Pancreas (tissue), 10 donors: ENCODE measurements at regions not wholly inside any gene's neighbourhood (a gene's known extent, or its start where the extent isn't known, plus 50 kb on each side); places are given as distances from the start of the nearest gene placed in this dataset.
"Not testable (repeated sequence)": the region's sequence is repeated elsewhere in the genome, so short reads cannot be mapped to it uniquely, and the experiment has no call there.

Source experiments
- ATAC-seq, 4 donors: fragments of 200-7000 bp; cut with Tn5 transposase; one replicate each; pipeline versions ENCODE4 v1.8.0 to v1.9.1; 2020; ENCODE audit warnings: mild to moderate bottlenecking in 4 of 4, moderate library complexity in 4 of 4
- DNase-seq, 6 donors: peaks; one replicate each; pipeline ENCODE4 v3.0.0-alpha.2; 2020
- FAIRE-seq: peaks from 2 replicates; lab custom pipeline; 2012; peaks lifted over from hg19 to GRCh38; lab: Jason Lieb, UNC
- H3K27ac ChIP-seq, 4 donors: fragments of 200-600 bp; sonication (generic); 1 replicate in 3 of 4; 2 replicates in 1 of 4; pipeline versions ENCODE4 v1.5.0 to v1.8.0; 2020
- H3K27me3 ChIP-seq, 4 donors: fragments of 200-600 bp; one replicate each; pipeline ENCODE4 v1.8.0; 2021
- H3K36me3 ChIP-seq, 3 donors: fragments of 200-600 bp; sonication (generic) in 1 of 3; one replicate each; pipeline versions ENCODE4 v1.5.0 to v1.8.0; 2020 to 2021
- H3K4me1 ChIP-seq, 3 donors: fragments of 200-600 bp; one replicate each; pipeline ENCODE4 v1.8.0; 2021
- H3K4me3 ChIP-seq, 4 donors: fragments of 200-600 bp; sonication (generic) in 2 of 4; one replicate each; pipeline versions ENCODE4 v1.5.0 to v1.8.0; 2020 to 2021
- H3K9me3 ChIP-seq, 4 donors: fragments of 200-600 bp; one replicate each; pipeline ENCODE4 v1.8.0; 2021
- WGBS, 2 donors: extraction: QIAGEN DNeasy Blood & Tissue Kit; methylation state at CpG; one replicate each; pipeline ENCODE4 v1.1.7; 2013; 5-methylcytosine and 5-hydroxymethylcytosine counted together
- intact Hi-C, 3 donors: fragments of 100-400 bp; cut with DNase I; formaldehyde crosslinking; loops; one replicate each; pipeline versions ENCODE4 v1.11.1 to v1.14.2; 2022
- TF ChIP-seq, protein P1 (sequence below), 4 donors: fragments of 200-600 bp; sonication (generic) in 3 of 4; IDR thresholded peaks; one replicate each; pipeline versions ENCODE4 v1.5.0 to v1.8.0; 2021; ENCODE audit warnings: antibody characterized with exemption in 4 of 4
- donor health status: healthy with polysubstance abuse.
- donor health status: DM: no; HTN: no; CAD: no; lungs with moderate emphysema.
- donor health status: DM: no; HTN: no; CAD: no.
- donor health status: control.
- donor health status: control.
- donor health status: Bipolar disorder and iron deficiency.
- donor health status: DM: yes; HTN: yes; CAD: no.
- donor health status: DM: no; HTN: no; CAD: no.
- donor health status: DM: no; HTN: no; CAD: no.
- donor health status: DM: yes; HTN: yes; CAD: no.

DNA sequence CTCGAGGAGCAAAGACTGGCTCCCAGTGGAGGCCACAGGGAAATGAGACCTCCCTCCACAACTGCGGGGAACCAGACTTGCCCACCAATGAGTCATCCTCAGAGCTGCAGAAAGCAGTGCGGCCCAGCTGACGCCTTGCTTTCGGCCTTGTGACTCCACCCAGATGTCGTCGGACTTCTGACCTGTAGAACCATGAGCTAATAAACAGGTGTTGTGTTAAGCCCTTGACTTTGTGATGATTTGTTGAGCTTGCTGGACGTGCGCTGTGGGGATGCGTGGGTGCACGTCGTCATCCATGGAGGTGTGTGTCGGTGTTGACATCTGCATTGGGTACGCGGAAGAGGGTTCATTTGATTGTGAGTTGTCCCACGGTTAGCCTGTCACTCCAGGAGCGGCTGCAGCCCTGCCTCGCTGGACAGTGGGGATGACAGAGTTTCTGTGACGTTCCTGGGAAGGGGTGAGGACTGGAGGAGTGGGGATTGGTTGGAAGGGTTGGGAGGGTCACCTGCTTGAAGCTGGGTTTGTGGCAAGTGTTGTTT lies 154.1 kb downstream of the SH3BP4 start:
- ATAC-seq: no peak
- Histone ChIP-seq H3K4me1 (no peaks in the 10 kb centered on the region), H3K4me3 (no peak overlapping the region), H3K36me3 (no peaks in the 10 kb centered on the region), H3K27ac (no peak overlapping the region), H3K9me3 (no peaks in the 10 kb centered on the region), H3K27me3 (no peaks in the 10 kb centered on the region)
- 85 to 91% methylated on average over 19 of the region's 19 CpGs for WGBS, 2 donors
- TF ChIP-seq, protein P1, sequence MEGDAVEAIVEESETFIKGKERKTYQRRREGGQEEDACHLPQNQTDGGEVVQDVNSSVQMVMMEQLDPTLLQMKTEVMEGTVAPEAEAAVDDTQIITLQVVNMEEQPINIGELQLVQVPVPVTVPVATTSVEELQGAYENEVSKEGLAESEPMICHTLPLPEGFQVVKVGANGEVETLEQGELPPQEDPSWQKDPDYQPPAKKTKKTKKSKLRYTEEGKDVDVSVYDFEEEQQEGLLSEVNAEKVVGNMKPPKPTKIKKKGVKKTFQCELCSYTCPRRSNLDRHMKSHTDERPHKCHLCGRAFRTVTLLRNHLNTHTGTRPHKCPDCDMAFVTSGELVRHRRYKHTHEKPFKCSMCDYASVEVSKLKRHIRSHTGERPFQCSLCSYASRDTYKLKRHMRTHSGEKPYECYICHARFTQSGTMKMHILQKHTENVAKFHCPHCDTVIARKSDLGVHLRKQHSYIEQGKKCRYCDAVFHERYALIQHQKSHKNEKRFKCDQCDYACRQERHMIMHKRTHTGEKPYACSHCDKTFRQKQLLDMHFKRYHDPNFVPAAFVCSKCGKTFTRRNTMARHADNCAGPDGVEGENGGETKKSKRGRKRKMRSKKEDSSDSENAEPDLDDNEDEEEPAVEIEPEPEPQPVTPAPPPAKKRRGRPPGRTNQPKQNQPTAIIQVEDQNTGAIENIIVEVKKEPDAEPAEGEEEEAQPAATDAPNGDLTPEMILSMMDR (IDR thresholded peaks at IDR 0.05): no peak
- no peak for FAIRE-seq
- DNase-seq: no peak
- intact Hi-C loops: loop anchor here in 1 of 3 donors (5.0 kb wide), 2 partner anchors 224 to 559 kb away; no protein-coding TSS in a partner anchor

DNA sequence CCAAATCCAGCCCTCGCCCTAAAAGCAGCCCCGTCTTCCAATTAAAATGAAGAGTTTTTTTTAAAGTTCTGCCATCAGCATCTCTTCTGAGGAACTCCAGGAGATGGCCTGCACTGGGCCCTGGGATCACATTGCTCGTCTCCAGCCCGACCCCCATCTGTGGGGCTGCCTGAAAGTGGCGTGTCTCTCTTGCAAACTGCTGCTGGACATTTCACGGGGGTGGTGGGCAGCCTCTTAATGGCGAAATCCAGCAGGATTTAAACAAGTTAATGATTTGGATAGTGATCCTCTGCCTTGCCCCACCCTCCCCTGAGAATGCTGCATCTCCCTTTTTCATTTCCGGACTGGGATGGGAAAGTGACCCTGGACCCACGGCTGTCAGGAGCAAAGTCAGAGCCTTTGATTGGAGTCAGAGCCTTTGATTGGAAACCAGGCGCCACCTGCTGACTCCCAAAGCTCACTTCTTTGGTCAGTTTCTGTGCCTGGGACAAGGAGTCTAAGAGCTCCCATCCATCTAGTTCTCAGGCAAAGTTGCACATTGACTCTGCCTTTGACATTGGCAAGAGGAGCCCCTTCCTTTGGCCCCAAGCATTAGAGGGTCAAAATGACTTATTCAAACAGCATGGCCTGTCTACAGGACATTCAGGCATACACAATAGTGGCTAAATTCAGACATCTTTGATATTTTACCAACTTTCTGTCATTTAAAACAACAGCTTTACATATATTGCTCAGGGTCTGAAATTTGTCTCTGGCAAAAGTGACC lies 155.2 kb downstream of the SH3BP4 start:
- Histone ChIP-seq H3K4me1 (no peaks in the 10 kb centered on the region), H3K36me3 (no peaks in the 10 kb centered on the region), H3K27me3 (no peaks in the 10 kb centered on the region), H3K27ac (no peak overlapping the region), H3K4me3 (no peak overlapping the region), H3K9me3 (no peaks in the 10 kb centered on the region)
- DNase-seq: peak in 5 of 6 donors; percentile 50 to 77 (median 56)
- TF ChIP-seq, protein P1 (IDR thresholded peaks at IDR 0.05): peak; percentile 28 to 50 (median 49)
- ATAC-seq: peak; percentile 81 to 98 (median 92)
- WGBS, 2 donors: 46 to 50% methylated on average over 10 of the region's 10 CpGs
- intact Hi-C loops: loop anchor here in 1 of 3 donors (5.0 kb wide), 2 partner anchors 225 to 560 kb away; no protein-coding TSS in a partner anchor
- no peak for FAIRE-seq

DNA sequence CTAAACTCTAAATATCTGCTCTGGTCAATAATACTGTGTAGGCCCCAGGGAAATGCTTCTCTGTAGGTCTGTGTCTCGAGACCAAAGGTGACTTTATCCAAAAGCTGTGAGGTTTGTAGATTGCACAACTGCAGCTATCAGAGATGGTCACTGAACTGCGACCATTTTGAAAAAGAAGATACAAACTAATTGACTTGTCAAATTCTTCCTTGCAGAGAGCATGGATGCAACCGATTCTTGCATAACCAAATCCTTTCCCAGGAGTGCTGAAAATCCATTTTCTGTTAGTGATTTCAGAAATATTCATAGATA lies 155.8 kb downstream of the SH3BP4 start:
- no peaks in the 10 kb centered on the region for H3K9me3 ChIP-seq
- FAIRE-seq: no peak

DNA sequence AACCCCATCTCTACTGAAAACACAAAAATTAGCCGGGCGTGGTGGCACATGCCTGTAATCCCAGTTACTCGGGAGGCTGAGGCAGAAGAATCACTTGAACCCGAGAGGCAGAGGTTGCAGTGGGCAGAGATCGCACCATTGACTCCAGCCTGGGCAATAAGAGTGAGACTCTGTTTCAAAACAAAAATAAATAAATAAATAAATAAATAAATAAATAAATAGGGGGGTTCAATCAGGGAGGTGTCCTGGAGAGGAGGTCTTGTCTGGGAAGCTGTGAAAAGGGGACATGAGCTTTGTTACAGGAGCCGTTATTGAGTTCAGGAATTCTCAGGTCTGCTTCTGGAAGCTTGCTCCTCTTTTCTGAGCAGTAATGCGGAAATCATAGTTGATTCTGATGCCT lies 157.7 kb downstream of the SH3BP4 start:
- WGBS, 2 donors: 92 to 96% methylated on average over 7 of the region's 7 CpGs
- not testable (repeated sequence) for H3K27ac ChIP-seq, H3K36me3 ChIP-seq, FAIRE-seq, H3K4me1 ChIP-seq, H3K4me3 ChIP-seq, DNase-seq, H3K27me3 ChIP-seq, H3K9me3 ChIP-seq, ATAC-seq
- intact Hi-C loops: loop anchor here in 1 of 3 donors (5.0 kb wide), 2 partner anchors 227 to 562 kb away; no protein-coding TSS in a partner anchor

More for the DNA sequence above, 155.8 kb downstream of the SH3BP4 start:
- intact Hi-C loops: loop anchor here in 1 of 3 donors (5.0 kb wide), 2 partner anchors 225 to 560 kb away; no protein-coding TSS in a partner anchor
- TF ChIP-seq, protein P1 (IDR thresholded peaks at IDR 0.05): no peak
- H3K36me3 ChIP-seq: no peaks in the 10 kb centered on the region
- 71 to 76% methylated on average over 3 of the region's 3 CpGs for WGBS, 2 donors
- ATAC-seq: no peak
- DNase-seq: no peak
- H3K27ac ChIP-seq: no peak overlapping the region
- H3K27me3 ChIP-seq: no peaks in the 10 kb centered on the region
- no peaks in the 10 kb centered on the region for H3K4me1 ChIP-seq
- H3K4me3 ChIP-seq: no peak overlapping the region

DNA sequence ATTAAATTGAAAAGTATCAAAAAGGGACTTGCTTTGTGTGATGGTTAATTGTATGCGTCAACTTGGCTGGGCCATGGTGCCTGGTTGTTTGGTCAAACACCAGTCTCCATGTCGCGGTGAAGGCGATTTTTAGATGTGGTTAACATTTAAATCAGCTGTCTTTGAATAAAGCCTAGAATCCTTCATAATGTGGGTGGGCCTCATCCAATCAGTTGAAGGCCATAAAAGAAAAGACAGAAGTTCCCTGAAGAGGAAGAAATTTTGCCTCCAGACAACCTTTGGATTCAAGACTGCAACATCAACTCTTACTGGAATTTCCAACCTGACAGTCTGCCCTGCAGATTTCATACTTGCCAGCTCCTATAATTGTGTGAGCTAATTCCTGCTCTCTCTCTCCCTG lies 160.5 kb downstream of the SH3BP4 start:
- intact Hi-C loops: loop anchor here in 2 of 3 donors (5.0 to 10.0 kb wide), 2 partner anchors 560 to 978 kb away; no protein-coding TSS in a partner anchor
- H3K36me3 ChIP-seq: no peaks in the 10 kb centered on the region
- TF ChIP-seq, protein P1 (IDR thresholded peaks at IDR 0.05): no peak
- no peak for ATAC-seq
- no peaks in the 10 kb centered on the region for H3K27me3 ChIP-seq
- no peak for FAIRE-seq
- DNase-seq: no peak
- no peaks in the 10 kb centered on the region for H3K4me1 ChIP-seq
- no peak overlapping the region for H3K27ac ChIP-seq
- no peaks in the 10 kb centered on the region for H3K9me3 ChIP-seq
- WGBS, 2 donors: 89 to 95% methylated on average over 4 of the region's 4 CpGs
- no peak overlapping the region for H3K4me3 ChIP-seq
